ENCODE measurements at regions not wholly inside any gene's neighbourhood (a gene's known extent, or its start where the extent isn't known, plus 50 kb on each side); places are given as distances from the start of the nearest gene placed in this dataset.

DNA sequence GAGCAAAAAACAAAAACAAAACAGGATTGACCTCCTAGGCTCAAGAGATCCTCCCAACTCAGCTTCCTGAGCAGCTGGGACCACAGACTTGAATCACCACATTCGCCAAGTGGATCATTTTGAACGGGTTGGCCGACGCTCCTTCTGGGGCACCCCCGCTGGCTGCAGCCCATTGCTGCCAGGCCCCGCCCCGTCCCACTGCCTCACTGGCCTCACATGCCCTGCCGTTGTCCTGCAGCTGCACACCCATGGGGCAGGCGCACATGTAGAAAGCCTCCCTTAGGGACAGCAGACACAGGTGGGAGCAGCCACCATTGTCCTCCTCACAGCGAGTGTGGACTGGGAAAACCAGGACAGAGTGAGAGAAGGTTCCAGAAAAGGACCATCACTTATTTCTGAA, 154.5 kb downstream of the CRYBB2 start:
- Histone ChIP-seq H3K27me3 (ENCODE audit: insufficient read depth, low read length) (no peaks in the 10 kb centered on the region), H4K20me1 (ENCODE audit: insufficient read depth) (no peaks in the 10 kb centered on the region), H3K27ac (ENCODE audit: low read depth, low read length) (no peak overlapping the region), H3K4me3 (replicated peaks in 1 of 2; ENCODE audit: low read depth in 1 of 2, low read length in 2 of 2) (no peak overlapping the region), H3K4me1 (ENCODE audit: control insufficient read depth in 1 of 2, insufficient read depth in 2 of 2, low read length in 2 of 2) (peaks cover 0 to 2% of the 10 kb centered on the region in 2 experiments; a peak in 1 of 4 replicates), H3K9ac (ENCODE audit: low read length) (no peak overlapping the region), H3K4me2 (ENCODE audit: low read length) (no peak overlapping the region), H3K79me2 (ENCODE audit: insufficient read depth, low read length) (no peaks in the 10 kb centered on the region), H3K36me3 (ENCODE audit: control insufficient read depth in 1 of 2, insufficient read depth in 2 of 2, low read length in 2 of 2) (no peaks in the 10 kb centered on the region), H3K9me2 (ENCODE audit: insufficient read depth) (no peaks in the 10 kb centered on the region), H2AFZ (ENCODE audit: low read depth, low read length, poor library complexity, severe bottlenecking) (no peak overlapping the region), H3K9me3 (ENCODE audit: control insufficient read depth in 1 of 2, insufficient read depth in 1 of 2, low read depth in 1 of 2, low read length in 2 of 2) (no peaks in the 10 kb centered on the region)
- no TSS peak for BruUV-seq (replicated peaks)
- POLR2A ChIA-PET, result no interaction called here
- CTCF ChIA-PET, result no interaction called here
- TF ChIP-seq SP1 (IDR thresholded peaks at IDR 0.05; ENCODE audit: low read depth), result no peak
- TF ChIP-seq SIN3A (IDR thresholded peaks at IDR 0.05; ENCODE audit: low read depth), result no peak
- TF ChIP-seq, protein P1, sequence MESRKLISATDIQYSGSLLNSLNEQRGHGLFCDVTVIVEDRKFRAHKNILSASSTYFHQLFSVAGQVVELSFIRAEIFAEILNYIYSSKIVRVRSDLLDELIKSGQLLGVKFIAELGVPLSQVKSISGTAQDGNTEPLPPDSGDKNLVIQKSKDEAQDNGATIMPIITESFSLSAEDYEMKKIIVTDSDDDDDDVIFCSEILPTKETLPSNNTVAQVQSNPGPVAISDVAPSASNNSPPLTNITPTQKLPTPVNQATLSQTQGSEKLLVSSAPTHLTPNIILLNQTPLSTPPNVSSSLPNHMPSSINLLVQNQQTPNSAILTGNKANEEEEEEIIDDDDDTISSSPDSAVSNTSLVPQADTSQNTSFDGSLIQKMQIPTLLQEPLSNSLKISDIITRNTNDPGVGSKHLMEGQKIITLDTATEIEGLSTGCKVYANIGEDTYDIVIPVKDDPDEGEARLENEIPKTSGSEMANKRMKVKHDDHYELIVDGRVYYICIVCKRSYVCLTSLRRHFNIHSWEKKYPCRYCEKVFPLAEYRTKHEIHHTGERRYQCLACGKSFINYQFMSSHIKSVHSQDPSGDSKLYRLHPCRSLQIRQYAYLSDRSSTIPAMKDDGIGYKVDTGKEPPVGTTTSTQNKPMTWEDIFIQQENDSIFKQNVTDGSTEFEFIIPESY (IDR thresholded peaks at IDR 0.05; ENCODE audit: extremely low read depth, insufficient replicate concordance, low read length), result no peak
- TF ChIP-seq, protein P2, sequence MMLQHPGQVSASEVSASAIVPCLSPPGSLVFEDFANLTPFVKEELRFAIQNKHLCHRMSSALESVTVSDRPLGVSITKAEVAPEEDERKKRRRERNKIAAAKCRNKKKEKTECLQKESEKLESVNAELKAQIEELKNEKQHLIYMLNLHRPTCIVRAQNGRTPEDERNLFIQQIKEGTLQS (IDR thresholded peaks at IDR 0.05), result no peak
- no peak for TF ChIP-seq JUND (IDR thresholded peaks at IDR 0.05)
- no peak for TF ChIP-seq CEBPB (IDR thresholded peaks at IDR 0.05; ENCODE audit: low read depth)
- no peak for TF ChIP-seq FOSL1 (IDR thresholded peaks at IDR 0.05; ENCODE audit: low read depth)
- RAD21 ChIA-PET (ENCODE audit: low non-redundant PET in 1 of 2, low total read pairs in 2 of 2, uncharacterized antibody in 2 of 2, unreplicated experiment in 2 of 2), result no interaction called here
- intact Hi-C loops (cut with micrococcal nuclease), result no loop called here
- ATAC-seq, result no peak
- no peak for DNase-seq (ENCODE audit: low read depth, low spot score)

DNA sequence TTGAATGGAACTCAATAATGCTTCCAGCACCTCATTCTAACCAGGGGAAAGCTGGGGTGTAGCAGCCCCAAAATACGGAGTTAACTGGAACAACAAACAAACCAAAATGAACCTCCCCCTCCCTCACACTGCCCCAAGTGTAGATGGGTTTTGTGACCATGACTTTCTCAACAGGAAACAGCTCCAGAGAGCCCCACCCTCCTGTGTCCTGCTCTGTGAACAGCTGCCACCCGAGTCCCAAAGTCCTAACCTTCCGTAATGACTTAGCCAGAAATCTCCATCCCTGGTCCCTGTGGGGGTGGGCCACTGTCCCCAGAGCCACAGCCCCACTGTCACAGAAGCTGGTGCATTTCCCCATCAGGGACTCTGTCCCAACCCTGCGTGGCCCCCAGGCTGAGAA, 155.4 kb downstream of the CRYBB2 start:
- Histone ChIP-seq H3K9ac (ENCODE audit: low read length) (no peak overlapping the region), H3K36me3 (ENCODE audit: control insufficient read depth in 1 of 2, insufficient read depth in 2 of 2, low read length in 2 of 2) (no peaks in the 10 kb centered on the region), H3K27ac (ENCODE audit: low read depth, low read length) (no peak overlapping the region), H3K4me2 (ENCODE audit: low read length) (no peak overlapping the region), H3K9me3 (ENCODE audit: control insufficient read depth in 1 of 2, insufficient read depth in 1 of 2, low read depth in 1 of 2, low read length in 2 of 2) (no peaks in the 10 kb centered on the region), H3K4me3 (replicated peaks in 1 of 2; ENCODE audit: low read depth in 1 of 2, low read length in 2 of 2) (no peak overlapping the region), H3K27me3 (ENCODE audit: insufficient read depth, low read length) (no peaks in the 10 kb centered on the region), H2AFZ (ENCODE audit: low read depth, low read length, poor library complexity, severe bottlenecking) (no peak overlapping the region), H3K79me2 (ENCODE audit: insufficient read depth, low read length) (no peaks in the 10 kb centered on the region), H4K20me1 (ENCODE audit: insufficient read depth) (no peaks in the 10 kb centered on the region), H3K4me1 (ENCODE audit: control insufficient read depth in 1 of 2, insufficient read depth in 2 of 2, low read length in 2 of 2) (no peaks in the 10 kb centered on the region), H3K9me2 (ENCODE audit: insufficient read depth) (no peaks in the 10 kb centered on the region)
- POLR2A ChIA-PET, result no interaction called here
- ATAC-seq, result no peak
- RAD21 ChIA-PET (ENCODE audit: low non-redundant PET in 1 of 2, low total read pairs in 2 of 2, uncharacterized antibody in 2 of 2, unreplicated experiment in 2 of 2), result no interaction called here
- BruUV-seq (replicated peaks), result no TSS peak
- DNase-seq (ENCODE audit: low read depth, low spot score), result no peak
- intact Hi-C loops (cut with micrococcal nuclease), result no loop called here
- CTCF ChIA-PET, result no interaction called here
- TF ChIP-seq ZFX (IDR thresholded peaks at IDR 0.05) (no peak), POLR2AphosphoS5 (IDR thresholded peaks at IDR 0.05; ENCODE audit: low read depth, low read length) (no peak), EGR1 (IDR thresholded peaks at IDR 0.05; ENCODE audit: low read depth) (no peak), REST (IDR thresholded peaks at IDR 0.05; ENCODE audit: low read depth) (no peak), JUND (IDR thresholded peaks at IDR 0.05) (no peak), EZH2 (IDR thresholded peaks at IDR 0.05) (no peak), ELF1 (IDR thresholded peaks at IDR 0.05; ENCODE audit: borderline replicate concordance, low read depth) (no peak), SIN3A (IDR thresholded peaks at IDR 0.05; ENCODE audit: low read depth) (no peak)
- TF ChIP-seq, protein P1 (IDR thresholded peaks at IDR 0.05; ENCODE audit: extremely low read depth, insufficient replicate concordance, low read length), result no peak
- TF ChIP-seq, protein P2 (IDR thresholded peaks at IDR 0.05), result no peak
